ENCODE measurements at regions not wholly inside any gene's neighbourhood (a gene's known extent, or its start where the extent isn't known, plus 50 kb on each side); places are given as distances from the start of the nearest gene placed in this dataset.

- Histone ChIP-seq H2AFZ (no peak overlapping the region), H3K79me2 (peaks cover 100% of the 10 kb centered on the region), H3K4me1 (ENCODE audit: insufficient read depth) (peaks cover 41% of the 10 kb centered on the region), H3K27me3 (no peaks in the 10 kb centered on the region), H3K36me3 (replicated peaks; ENCODE audit: insufficient read depth, low read depth) (no peaks in the 10 kb centered on the region), H3K27ac (peak overlapping the region; percentile 0), H3K4me3 (no peak overlapping the region), H3K9me3 (ENCODE audit: low read depth) (no peaks in the 10 kb centered on the region), H3K9me2 (replicated peaks; ENCODE audit: insufficient read depth) (no peaks in the 10 kb centered on the region), H4K20me1 (ENCODE audit: insufficient read depth, poor library complexity, severe bottlenecking) (peaks cover 100% of the 10 kb centered on the region), H3K4me2 (peak overlapping the region; percentile 19)
- WGBS (ENCODE audit: low lambda C conversion rate, missing lambda C conversion rate): 70% methylated on average over 6 of the region's 6 CpGs
- TF ChIP-seq EZH2 (IDR thresholded peaks at IDR 0.05; ENCODE audit: borderline replicate concordance): no peak
- TF ChIP-seq CTCF (IDR thresholded peaks at IDR 0.05; ENCODE audit: poor library complexity): no peak
- no peak for TF ChIP-seq EZH2phosphoT487 (IDR thresholded peaks at IDR 0.05; ENCODE audit: low read depth, severe bottlenecking, unreplicated experiment)
- peak; percentile 45 for DNase-seq (ENCODE audit: low spot score)
Observed at GRCh38 chr3:72386327-72387000, 461.8 kb downstream of the SHQ1 start.

GRCh38 chr3:72385167-72385566, 463.1 kb downstream of the SHQ1 start:
- TF ChIP-seq EZH2 (IDR thresholded peaks at IDR 0.05; ENCODE audit: borderline replicate concordance) (no peak), CTCF (IDR thresholded peaks at IDR 0.05; ENCODE audit: poor library complexity) (no peak), EZH2phosphoT487 (IDR thresholded peaks at IDR 0.05; ENCODE audit: low read depth, severe bottlenecking, unreplicated experiment) (no peak)
- WGBS (ENCODE audit: low lambda C conversion rate, missing lambda C conversion rate): 92% methylated on average over 3 of the region's 3 CpGs

GRCh38 chr3:72384602-72385001, 463.6 kb downstream of the SHQ1 start:
- Histone ChIP-seq H3K27ac (no peak overlapping the region), H4K20me1 (ENCODE audit: insufficient read depth, poor library complexity, severe bottlenecking) (peaks cover 100% of the 10 kb centered on the region), H2AFZ (no peak overlapping the region), H3K4me2 (peak overlapping the region; percentile 9), H3K4me1 (ENCODE audit: insufficient read depth) (peaks cover 27% of the 10 kb centered on the region), H3K9me3 (ENCODE audit: low read depth) (no peaks in the 10 kb centered on the region), H3K79me2 (peaks cover 100% of the 10 kb centered on the region), H3K9me2 (replicated peaks; ENCODE audit: insufficient read depth) (no peaks in the 10 kb centered on the region), H3K4me3 (no peak overlapping the region), H3K36me3 (replicated peaks; ENCODE audit: insufficient read depth, low read depth) (no peaks in the 10 kb centered on the region), H3K27me3 (no peaks in the 10 kb centered on the region)
- TF ChIP-seq EZH2phosphoT487 (IDR thresholded peaks at IDR 0.05; ENCODE audit: low read depth, severe bottlenecking, unreplicated experiment) (no peak), CTCF (IDR thresholded peaks at IDR 0.05; ENCODE audit: poor library complexity) (no peak), EZH2 (IDR thresholded peaks at IDR 0.05; ENCODE audit: borderline replicate concordance) (no peak)
- no peak for DNase-seq (ENCODE audit: low spot score)
- 60% methylated on average over 5 of the region's 5 CpGs for WGBS (ENCODE audit: low lambda C conversion rate, missing lambda C conversion rate)

More at GRCh38 chr3:72385167-72385566, 463.1 kb downstream of the SHQ1 start:
- H3K4me1 ChIP-seq (ENCODE audit: insufficient read depth): peaks cover 28% of the 10 kb centered on the region
- H2AFZ ChIP-seq: no peak overlapping the region
- H3K27me3 ChIP-seq: no peaks in the 10 kb centered on the region
- H3K4me2 ChIP-seq: peak overlapping the region; percentile 9
- DNase-seq (ENCODE audit: low spot score): no peak
- H4K20me1 ChIP-seq (ENCODE audit: insufficient read depth, poor library complexity, severe bottlenecking): peaks cover 100% of the 10 kb centered on the region
- H3K27ac ChIP-seq: no peak overlapping the region
- no peaks in the 10 kb centered on the region for H3K36me3 ChIP-seq (replicated peaks; ENCODE audit: insufficient read depth, low read depth)
- peaks cover 100% of the 10 kb centered on the region for H3K79me2 ChIP-seq
- no peak overlapping the region for H3K4me3 ChIP-seq
- H3K9me2 ChIP-seq (replicated peaks; ENCODE audit: insufficient read depth): no peaks in the 10 kb centered on the region
- H3K9me3 ChIP-seq (ENCODE audit: low read depth): no peaks in the 10 kb centered on the region

All from hepatocyte (in vitro differentiated cells).